Endothelial cell of umbilical vein (primary cell): ENCODE measurements at regions not wholly inside any gene's neighbourhood (a gene's known extent, or its start where the extent isn't known, plus 50 kb on each side); places are given as distances from the start of the nearest gene placed in this dataset.

Source experiments
- BruUV-seq: library from RNA; stranded (reverse); fragments of 400-500 nt; replicated peaks from 2 replicates; lab custom pipeline; 2021; lab: Mats Ljungman, UMichigan
- CTCF ChIA-PET: fragments of 300-600, 350-600 bp; sonication (Branson Sonifier 250); formaldehyde crosslinking; loops from one replicate; lab custom pipeline; 2021; ENCODE audit warnings: antibody characterized with exemption, inconsistent platforms; lab: Charles Lee
- POLR2A ChIA-PET: fragments of 300-600, 350-600 bp; sonication (Branson Sonifier 250); formaldehyde crosslinking; loops from one replicate; lab custom pipeline; 2021; ENCODE audit warnings: antibody characterized with exemption, inconsistent platforms; lab: Charles Lee
- DNase-seq: peaks from one replicate; pipeline ENCODE4 v3.0.0-alpha.2; 2011; ENCODE audit warnings: low read depth, low spot score
- FAIRE-seq: peaks from 2 replicates; lab custom pipeline; 2011; peaks lifted over from hg19 to GRCh38; lab: Jason Lieb, UNC
- H2AFZ ChIP-seq: 2 replicates; pipeline ENCODE4 v1.6.0; 2012; ENCODE audit warnings: low read depth, low read length, control low read depth, inconsistent platforms
- H3K27ac ChIP-seq: 2 replicates; pipeline ENCODE4 v1.5.1; 2011; ENCODE audit warnings: low read depth, mild to moderate bottlenecking, control low read depth, low read length, moderate library complexity; ENCODE audit not compliant: insufficient read depth
- H3K27me3 ChIP-seq, 2 experiments: 2 replicates each; pipeline versions ENCODE4 v1.6.0 to v1.6.1; 2011; ENCODE audit warnings: low read length in 2 of 2, mixed read lengths in 1 of 2; ENCODE audit not compliant: control insufficient read depth in 2 of 2, insufficient read depth in 2 of 2
- H3K36me3 ChIP-seq, 2 experiments: 2 replicates in 1 of 2; 3 replicates in 1 of 2; pipeline ENCODE4 v1.5.1; 2011; ENCODE audit warnings: low read length in 2 of 2, mild to moderate bottlenecking in 1 of 2, moderate library complexity in 1 of 2; ENCODE audit not compliant: control insufficient read depth in 2 of 2, insufficient read depth in 2 of 2; ENCODE audit errors: extremely low read depth in 1 of 2
- H3K4me1 ChIP-seq: 3 replicates; pipeline ENCODE4 v1.5.1; 2011; ENCODE audit warnings: mild to moderate bottlenecking, low read length; ENCODE audit not compliant: control insufficient read depth, insufficient read depth; ENCODE audit errors: extremely low read depth
- H3K4me2 ChIP-seq: 2 replicates; pipeline ENCODE4 v1.6.1; 2011; ENCODE audit warnings: low read length, control low read depth, mixed read lengths; ENCODE audit not compliant: insufficient read depth
- H3K4me3 ChIP-seq, 3 experiments: fragments of 200-600 bp in 1 of 3; sonication (generic), shearing (Covaris generic) in 1 of 3; replicated peaks in 1 of 3; 2 replicates each; pipeline ENCODE4 v1.5.1; 2011 to 2016; ENCODE audit warnings: control low read depth in 3 of 3, low read length in 3 of 3, mild to moderate bottlenecking in 2 of 3, inconsistent platforms in 1 of 3, low read depth in 1 of 3, moderate library complexity in 1 of 3; ENCODE audit not compliant: insufficient read depth in 1 of 3
- H3K79me2 ChIP-seq: 2 replicates; pipeline ENCODE4 v1.6.0; 2012; ENCODE audit warnings: low read length, inconsistent platforms; ENCODE audit not compliant: control insufficient read depth, insufficient read depth
- H3K9ac ChIP-seq: replicated peaks from 2 replicates; pipeline ENCODE3; 2011; ENCODE audit warnings: low read length, control low read depth; ENCODE audit not compliant: insufficient read depth; ENCODE audit errors: extremely low read depth
- H3K9me1 ChIP-seq: replicated peaks from 3 replicates; pipeline ENCODE4 v1.6.0; 2011; ENCODE audit warnings: mild to moderate bottlenecking, low read length; ENCODE audit not compliant: control insufficient read depth, insufficient read depth; ENCODE audit errors: extremely low read depth
- H3K9me3 ChIP-seq: replicated peaks from 2 replicates; pipeline ENCODE4 v1.5.1; 2012; ENCODE audit warnings: low read length, inconsistent platforms; ENCODE audit not compliant: control insufficient read depth, insufficient read depth
- H4K20me1 ChIP-seq: replicated peaks from 2 replicates; pipeline ENCODE3; 2011; ENCODE audit warnings: mild to moderate bottlenecking, low read length; ENCODE audit not compliant: control insufficient read depth, insufficient read depth; ENCODE audit errors: extremely low read depth
- EZH2 ChIP-seq: IDR thresholded peaks from 2 replicates; pipeline ENCODE4 v1.6.1; 2012; ENCODE audit warnings: borderline replicate concordance, low read depth, mild to moderate bottlenecking, moderate library complexity, low read length, inconsistent platforms; ENCODE audit not compliant: severe bottlenecking
- FOS ChIP-seq: IDR thresholded peaks from 2 replicates; pipeline ENCODE4 v1.6.1; 2011; ENCODE audit warnings: mild to moderate bottlenecking, low read length, moderate library complexity, borderline replicate concordance; ENCODE audit not compliant: insufficient read depth
- GATA2 ChIP-seq: IDR thresholded peaks from 2 replicates; pipeline ENCODE4 v1.7.0; 2011; ENCODE audit warnings: low read depth, mild to moderate bottlenecking, moderate library complexity, mixed read lengths, low read length; ENCODE audit not compliant: insufficient read length, insufficient read depth
- JUN ChIP-seq: IDR thresholded peaks from 2 replicates; pipeline ENCODE4 v1.6.1; 2011; ENCODE audit warnings: borderline replicate concordance, low read depth; ENCODE audit not compliant: insufficient read length, insufficient read depth
- MYC ChIP-seq: IDR thresholded peaks from one replicate; pipeline ENCODE4 v1.6.1; 2011; ENCODE audit warnings: mild to moderate bottlenecking, low read depth, low read length
- POLR2A ChIP-seq: IDR thresholded peaks from 2 replicates; pipeline ENCODE4 v1.6.1; 2012; ENCODE audit warnings: low read depth, mild to moderate bottlenecking, control low read depth, low read length
- POLR2AphosphoS5 ChIP-seq: IDR thresholded peaks from 2 replicates; pipeline ENCODE4 v1.6.1; 2012; ENCODE audit warnings: low read depth, mild to moderate bottlenecking, control low read depth, low read length, moderate library complexity; ENCODE audit not compliant: insufficient read depth
- dilution Hi-C: fragments of 300-500 bp; cut with MboI; formaldehyde crosslinking; loops from one replicate; pipeline ENCODE4 v1.15.0; 2019; ENCODE audit warnings: low sequenced_read_pairs; ENCODE audit not compliant: extremely low pct_ligation_motif_present
- intact Hi-C: fragments of 100-400 bp; cut with micrococcal nuclease; formaldehyde crosslinking; loops from one replicate; pipeline ENCODE4 v1.10.0; 2022
- TF ChIP-seq, protein P1 (sequence below), 2 donors: IDR thresholded peaks; 1 replicate in 1 of 2; 2 replicates in 1 of 2; pipeline ENCODE4 v1.5.1; 2011; ENCODE audit warnings: low read length in 2 of 2, mild to moderate bottlenecking in 2 of 2, moderate library complexity in 2 of 2, control low read depth in 1 of 2, inconsistent platforms in 1 of 2, low read depth in 1 of 2; ENCODE audit not compliant: insufficient read depth in 1 of 2; ENCODE audit errors: extremely low read depth in 1 of 2
- TF ChIP-seq, protein P2 (sequence below): IDR thresholded peaks from 2 replicates; pipeline ENCODE4 v1.6.1; 2011; ENCODE audit not compliant: insufficient read depth, insufficient read length

DNA sequence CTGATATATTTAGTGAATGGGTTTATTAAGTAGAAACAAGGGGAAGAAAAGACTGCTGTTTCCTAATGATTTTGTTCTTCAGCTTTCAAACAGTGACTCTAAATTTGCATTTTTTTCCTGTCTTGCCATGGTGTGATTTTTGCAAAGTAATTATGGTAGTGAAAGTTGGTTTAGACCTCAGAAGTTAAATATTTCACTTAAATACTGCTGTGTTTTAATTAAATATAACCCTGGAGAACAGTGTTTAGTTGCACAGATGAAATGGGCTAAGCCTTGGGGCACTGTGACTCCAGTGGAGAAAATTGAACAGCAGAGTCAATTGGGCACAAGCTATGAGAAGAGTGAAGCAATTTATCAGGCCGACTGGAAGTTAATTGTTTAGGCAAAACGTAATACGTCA, 111.1 kb upstream of the MCHR2 start:
- no peaks in the 10 kb centered on the region for H3K4me1 ChIP-seq
- dilution Hi-C loops (loop anchor here (25.0 kb wide), 1 partner anchor 357 kb away; the partner anchor contains the start of gene SIM1), intact Hi-C loops (loop anchor here (5.0 kb wide), 1 partner anchor 617 kb away; no protein-coding TSS in a partner anchor)
- FAIRE-seq (no peak), DNase-seq (no peak)
- H2AFZ ChIP-seq, result no peak overlapping the region
- CTCF ChIA-PET, result interaction anchor here (1.1 to 3.2 kb wide), 3 partner anchors 9 to 615 kb away, joined by 3 to 19 read pairs (median 4); no protein-coding TSS in a partner anchor
- H3K27ac ChIP-seq, result no peak overlapping the region
- no TSS peak for BruUV-seq
- no peaks in the 10 kb centered on the region for H4K20me1 ChIP-seq
- no peak overlapping the region for H3K9ac ChIP-seq
- TF ChIP-seq POLR2AphosphoS5 (no peak), JUN (no peak), POLR2A (no peak), EZH2 (no peak), GATA2 (no peak), MYC (no peak), FOS (no peak)
- TF ChIP-seq, protein P1, sequence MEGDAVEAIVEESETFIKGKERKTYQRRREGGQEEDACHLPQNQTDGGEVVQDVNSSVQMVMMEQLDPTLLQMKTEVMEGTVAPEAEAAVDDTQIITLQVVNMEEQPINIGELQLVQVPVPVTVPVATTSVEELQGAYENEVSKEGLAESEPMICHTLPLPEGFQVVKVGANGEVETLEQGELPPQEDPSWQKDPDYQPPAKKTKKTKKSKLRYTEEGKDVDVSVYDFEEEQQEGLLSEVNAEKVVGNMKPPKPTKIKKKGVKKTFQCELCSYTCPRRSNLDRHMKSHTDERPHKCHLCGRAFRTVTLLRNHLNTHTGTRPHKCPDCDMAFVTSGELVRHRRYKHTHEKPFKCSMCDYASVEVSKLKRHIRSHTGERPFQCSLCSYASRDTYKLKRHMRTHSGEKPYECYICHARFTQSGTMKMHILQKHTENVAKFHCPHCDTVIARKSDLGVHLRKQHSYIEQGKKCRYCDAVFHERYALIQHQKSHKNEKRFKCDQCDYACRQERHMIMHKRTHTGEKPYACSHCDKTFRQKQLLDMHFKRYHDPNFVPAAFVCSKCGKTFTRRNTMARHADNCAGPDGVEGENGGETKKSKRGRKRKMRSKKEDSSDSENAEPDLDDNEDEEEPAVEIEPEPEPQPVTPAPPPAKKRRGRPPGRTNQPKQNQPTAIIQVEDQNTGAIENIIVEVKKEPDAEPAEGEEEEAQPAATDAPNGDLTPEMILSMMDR (IDR thresholded peaks at IDR 0.05; ENCODE audit: extremely low read depth in 1 of 2, insufficient read depth in 1 of 2, low read depth in 1 of 2, low read length in 2 of 2), result no peak
- TF ChIP-seq, protein P2, sequence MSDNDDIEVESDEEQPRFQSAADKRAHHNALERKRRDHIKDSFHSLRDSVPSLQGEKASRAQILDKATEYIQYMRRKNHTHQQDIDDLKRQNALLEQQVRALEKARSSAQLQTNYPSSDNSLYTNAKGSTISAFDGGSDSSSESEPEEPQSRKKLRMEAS, result no peak
- H3K4me3 ChIP-seq, result no peak overlapping the region
- H3K36me3 ChIP-seq, result no peaks in the 10 kb centered on the region
- H3K27me3 ChIP-seq, result peaks cover 11 to 25% of the 10 kb centered on the region in 2 experiments
- no peaks in the 10 kb centered on the region for H3K9me1 ChIP-seq
- no peaks in the 10 kb centered on the region for H3K9me3 ChIP-seq
- no peak overlapping the region for H3K4me2 ChIP-seq
- POLR2A ChIA-PET, result no interaction called here
- H3K79me2 ChIP-seq, result no peaks in the 10 kb centered on the region
